Thyroid gland (tissue), 4 donors: ENCODE measurements at regions not wholly inside any gene's neighbourhood (a gene's known extent, or its start where the extent isn't known, plus 50 kb on each side); places are given as distances from the start of the nearest gene placed in this dataset.

Source experiments
- DNase-seq, 2 donors: peaks; one replicate each; pipeline ENCODE4 v3.0.0-alpha.2; 2019
- H3K27ac ChIP-seq, 3 donors: fragments of 200-600 bp; sonication (generic); 1 replicate in 2 of 3; 2 replicates in 1 of 3; pipeline ENCODE4 v1.5.1; 2016 to 2019; ENCODE audit warnings: mild to moderate bottlenecking in 1 of 3, moderate library complexity in 1 of 3
- H3K27me3 ChIP-seq: fragments of 200-600 bp; sonication (generic); one replicate; pipeline ENCODE4 v1.5.1; 2019
- H3K36me3 ChIP-seq, 2 donors: fragments of 200-600 bp; sonication (generic); one replicate each; pipeline ENCODE4 v1.5.1; 2016 to 2019
- H3K4me1 ChIP-seq, 2 donors: fragments of 200-600 bp; sonication (generic); one replicate each; pipeline ENCODE4 v1.5.1; 2017 to 2019
- H3K4me3 ChIP-seq, 3 donors: fragments of 200-600 bp; sonication (generic); replicated peaks in 1 of 3; 1 replicate in 2 of 3; 2 replicates in 1 of 3; pipeline ENCODE4 v1.5.1; 2016; ENCODE audit warnings: mild to moderate bottlenecking in 1 of 3
- H3K9me3 ChIP-seq: fragments of 200-600 bp; sonication (generic); one replicate; pipeline ENCODE4 v1.5.1; 2017
- POLR2A ChIP-seq, 2 donors: fragments of 450-650 bp; IDR thresholded peaks; one replicate each; pipeline ENCODE4 v1.6.1; 2017; ENCODE audit warnings: antibody characterized with exemption in 2 of 2, mild to moderate bottlenecking in 2 of 2, moderate library complexity in 1 of 2
- WGBS, 2 donors: methylation state at CpG; one replicate each; pipeline ENCODE4 v1.1.5; 2017; 5-methylcytosine and 5-hydroxymethylcytosine counted together
- intact Hi-C: fragments of 100-400 bp; cut with DNase I; formaldehyde crosslinking; loops from one replicate; pipeline ENCODE4 v1.15.1; 2023
- TF ChIP-seq, protein P1 (sequence below), 6 experiments: fragments of 200-600 bp in 3 of 6; fragments of 450-650 bp in 3 of 6; sonication (generic) in 3 of 6; IDR thresholded peaks; one replicate each; pipeline ENCODE4 v1.5.1; 2016 to 2019; ENCODE audit warnings: antibody characterized with exemption in 6 of 6, mild to moderate bottlenecking in 2 of 6, inconsistent platforms in 1 of 6, moderate library complexity in 1 of 6

DNA sequence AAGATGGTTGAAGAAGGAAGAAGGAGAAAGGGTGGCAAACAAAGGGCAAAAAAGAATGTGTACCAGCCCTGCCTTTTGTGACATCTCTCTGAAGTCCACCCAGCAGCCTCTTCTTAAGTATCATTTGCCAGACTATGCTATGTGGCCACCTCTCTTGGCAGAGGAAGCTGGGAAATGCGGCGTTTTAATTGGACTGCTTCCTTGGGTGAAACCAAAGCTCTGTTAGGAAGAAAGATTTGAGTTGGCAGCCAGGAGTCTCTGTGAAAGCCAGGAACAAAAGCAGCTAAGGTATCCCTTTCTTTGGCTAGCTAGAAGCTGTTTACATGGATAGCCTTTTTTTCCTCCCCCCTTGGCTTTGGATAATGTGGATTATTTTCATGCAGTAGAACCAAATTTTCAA, 67.5 kb upstream of the GTSF1L start:
- H3K36me3 ChIP-seq, result no peaks in the 10 kb centered on the region
- H3K27me3 ChIP-seq, result no peaks in the 10 kb centered on the region
- no peaks in the 10 kb centered on the region for H3K9me3 ChIP-seq
- intact Hi-C loops, result no loop called here
- TF ChIP-seq, protein P1, sequence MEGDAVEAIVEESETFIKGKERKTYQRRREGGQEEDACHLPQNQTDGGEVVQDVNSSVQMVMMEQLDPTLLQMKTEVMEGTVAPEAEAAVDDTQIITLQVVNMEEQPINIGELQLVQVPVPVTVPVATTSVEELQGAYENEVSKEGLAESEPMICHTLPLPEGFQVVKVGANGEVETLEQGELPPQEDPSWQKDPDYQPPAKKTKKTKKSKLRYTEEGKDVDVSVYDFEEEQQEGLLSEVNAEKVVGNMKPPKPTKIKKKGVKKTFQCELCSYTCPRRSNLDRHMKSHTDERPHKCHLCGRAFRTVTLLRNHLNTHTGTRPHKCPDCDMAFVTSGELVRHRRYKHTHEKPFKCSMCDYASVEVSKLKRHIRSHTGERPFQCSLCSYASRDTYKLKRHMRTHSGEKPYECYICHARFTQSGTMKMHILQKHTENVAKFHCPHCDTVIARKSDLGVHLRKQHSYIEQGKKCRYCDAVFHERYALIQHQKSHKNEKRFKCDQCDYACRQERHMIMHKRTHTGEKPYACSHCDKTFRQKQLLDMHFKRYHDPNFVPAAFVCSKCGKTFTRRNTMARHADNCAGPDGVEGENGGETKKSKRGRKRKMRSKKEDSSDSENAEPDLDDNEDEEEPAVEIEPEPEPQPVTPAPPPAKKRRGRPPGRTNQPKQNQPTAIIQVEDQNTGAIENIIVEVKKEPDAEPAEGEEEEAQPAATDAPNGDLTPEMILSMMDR (IDR thresholded peaks at IDR 0.05), result no peak
- no peak for TF ChIP-seq POLR2A (IDR thresholded peaks at IDR 0.05)
- H3K4me1 ChIP-seq, result no peaks in the 10 kb centered on the region
- no peak for DNase-seq
- no peak overlapping the region for H3K4me3 ChIP-seq
- no peak overlapping the region for H3K27ac ChIP-seq
- 86 to 88% methylated on average over 2 of the region's 2 CpGs for WGBS, 2 donors

DNA sequence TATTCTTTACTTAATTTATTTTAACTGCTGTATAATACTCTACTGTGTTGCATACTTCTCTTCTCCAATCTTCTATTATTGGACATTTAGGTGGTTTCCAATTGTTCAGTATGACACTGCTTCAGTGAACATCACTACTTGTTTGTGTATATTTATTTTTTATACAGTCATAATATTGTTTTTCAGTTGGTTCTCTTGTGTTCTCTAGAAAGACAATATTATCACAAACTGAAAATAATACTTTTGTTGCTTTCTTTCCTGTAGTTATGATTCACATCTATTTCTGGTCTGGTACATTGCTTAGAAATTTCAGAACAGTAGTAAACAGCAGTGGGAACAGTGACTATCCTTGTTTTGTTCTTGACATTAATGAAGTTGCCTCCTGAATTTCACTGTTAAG, 62.8 kb upstream of the GTSF1L start:
- H3K27me3 ChIP-seq, result no peaks in the 10 kb centered on the region
- no peaks in the 10 kb centered on the region for H3K36me3 ChIP-seq
- H3K27ac ChIP-seq, result no peak overlapping the region
- intact Hi-C loops, result no loop called here
- no peak overlapping the region for H3K4me3 ChIP-seq
- TF ChIP-seq, protein P1 (IDR thresholded peaks at IDR 0.05), result no peak
- TF ChIP-seq POLR2A (IDR thresholded peaks at IDR 0.05), result no peak
- DNase-seq, result no peak
- no peaks in the 10 kb centered on the region for H3K9me3 ChIP-seq
- no peaks in the 10 kb centered on the region for H3K4me1 ChIP-seq

DNA sequence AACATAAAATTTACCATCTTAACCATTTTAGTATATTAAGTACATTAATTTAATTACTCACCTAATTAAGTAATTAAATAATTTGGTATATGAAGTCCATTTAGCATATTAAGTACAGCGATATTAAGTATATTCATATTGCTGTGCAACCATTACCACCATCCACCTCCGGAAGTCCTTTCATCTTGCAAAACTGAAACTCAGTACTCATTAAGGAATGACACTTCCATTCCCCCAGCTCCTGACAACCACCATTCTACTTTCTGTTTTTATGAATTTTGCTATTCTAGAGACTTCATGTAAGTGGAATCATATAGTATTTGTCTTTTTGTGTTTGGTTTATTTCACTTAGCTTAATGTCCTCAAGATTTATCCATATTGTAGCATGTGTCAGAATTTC, 61.1 kb upstream of the GTSF1L start:
- DNase-seq, result no peak
- WGBS, 2 donors, result 90 to 94% methylated on average over 2 of the region's 2 CpGs
- Histone ChIP-seq H3K9me3 (no peaks in the 10 kb centered on the region), H3K4me1 (no peaks in the 10 kb centered on the region), H3K27me3 (no peaks in the 10 kb centered on the region), H3K27ac (no peak overlapping the region), H3K4me3 (no peak overlapping the region), H3K36me3 (no peaks in the 10 kb centered on the region)
- intact Hi-C loops, result no loop called here
- TF ChIP-seq POLR2A (IDR thresholded peaks at IDR 0.05), result no peak

DNA sequence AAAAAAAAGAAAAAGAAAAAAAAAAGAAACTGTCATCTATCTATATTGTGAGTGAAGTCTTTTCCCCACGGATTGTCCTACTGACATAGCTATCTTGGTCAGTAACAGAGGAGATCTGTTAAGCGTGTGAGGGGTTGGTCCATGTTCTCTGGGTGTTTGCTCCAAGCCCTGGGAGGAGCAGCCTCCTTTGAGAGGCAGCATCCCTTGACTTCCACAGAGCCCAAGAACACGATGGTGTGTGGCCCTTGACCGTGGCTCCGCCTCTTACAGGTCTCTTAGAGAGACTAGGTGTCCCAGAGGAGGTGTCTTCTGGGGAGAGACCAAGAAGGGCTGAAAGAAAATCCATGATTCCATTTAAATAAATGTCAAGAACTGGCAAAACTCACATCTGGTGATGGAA, 60.1 kb upstream of the GTSF1L start:
- TF ChIP-seq, protein P1 (IDR thresholded peaks at IDR 0.05), result no peak
- no peak for TF ChIP-seq POLR2A (IDR thresholded peaks at IDR 0.05)
- H3K4me1 ChIP-seq, result no peaks in the 10 kb centered on the region
- no peak overlapping the region for H3K4me3 ChIP-seq
- H3K36me3 ChIP-seq, result no peaks in the 10 kb centered on the region
- no peaks in the 10 kb centered on the region for H3K9me3 ChIP-seq
- DNase-seq, result no peak
- H3K27me3 ChIP-seq, result no peaks in the 10 kb centered on the region
- intact Hi-C loops, result no loop called here
- WGBS, 2 donors, result 71 to 80% methylated on average over 5 of the region's 5 CpGs
- H3K27ac ChIP-seq, result no peak overlapping the region

DNA sequence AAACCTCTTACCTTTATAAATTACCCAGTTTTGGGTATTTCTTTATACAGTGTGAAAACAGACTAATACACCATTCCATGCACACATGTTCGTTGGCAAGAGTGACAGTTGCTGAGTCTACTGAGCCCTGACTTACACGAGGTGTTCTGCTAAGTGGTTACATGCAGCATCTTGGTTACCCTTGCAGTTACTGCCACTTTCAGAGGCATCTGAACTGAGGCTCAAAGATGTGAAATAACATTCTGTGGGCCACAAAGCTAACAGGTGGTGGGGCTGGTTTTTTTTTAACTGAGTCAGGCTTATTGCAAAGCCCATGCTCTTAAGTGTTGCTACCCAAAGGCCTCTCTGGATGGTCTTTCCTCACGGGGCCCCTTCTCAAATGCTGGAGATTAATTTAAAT, 54.4 kb upstream of the GTSF1L start:
- no peaks in the 10 kb centered on the region for H3K4me1 ChIP-seq

More for the DNA sequence above, 54.4 kb upstream of the GTSF1L start:
- TF ChIP-seq, protein P1 (IDR thresholded peaks at IDR 0.05), result no peak
- TF ChIP-seq POLR2A (IDR thresholded peaks at IDR 0.05), result no peak
- DNase-seq, result no peak
- Histone ChIP-seq H3K9me3 (no peaks in the 10 kb centered on the region), H3K4me3 (no peak overlapping the region), H3K27me3 (no peaks in the 10 kb centered on the region), H3K36me3 (no peaks in the 10 kb centered on the region), H3K27ac (no peak overlapping the region)
- intact Hi-C loops, result no loop called here
- WGBS, 2 donors, result 79 to 86% methylated on average over 3 of the region's 3 CpGs
